NB4 (cell line): ENCODE measurements at regions not wholly inside any gene's neighbourhood (a gene's known extent, or its start where the extent isn't known, plus 50 kb on each side); places are given as distances from the start of the nearest gene placed in this dataset.

Source experiments
- CTCF ChIP-seq: IDR thresholded peaks from one replicate; pipeline ENCODE4 v1.5.1; 2012; ENCODE audit warnings: low read depth, low read length
- POLR2A ChIP-seq: IDR thresholded peaks from 2 replicates; pipeline ENCODE4 v1.6.1; 2011; ENCODE audit warnings: mild to moderate bottlenecking; ENCODE audit not compliant: insufficient read length; ENCODE audit errors: extremely low read depth

DNA sequence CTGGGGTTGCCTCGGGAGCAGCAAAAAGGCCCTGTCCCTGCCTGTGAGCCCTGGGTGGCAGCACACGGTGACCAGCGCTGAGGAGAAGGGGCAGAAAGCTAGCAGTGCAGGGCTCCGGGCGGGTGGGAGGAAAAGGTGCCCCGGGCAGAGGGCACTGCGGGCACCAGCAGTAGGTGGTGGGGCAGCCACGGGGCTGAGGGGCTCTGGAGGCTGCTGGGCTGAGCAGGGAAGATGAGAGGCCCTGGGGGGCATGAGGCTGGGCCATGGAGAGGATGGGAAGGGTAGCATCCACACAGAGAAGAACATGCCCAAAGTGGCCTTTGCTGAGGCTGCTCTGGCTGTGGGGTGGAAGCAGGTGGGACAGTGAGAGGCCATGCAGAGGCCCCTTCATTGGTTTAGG, 67.5 kb upstream of the NKX1-1 start:
- TF ChIP-seq CTCF (no peak), POLR2A (no peak)
